ENCODE measurements at regions not wholly inside any gene's neighbourhood (a gene's known extent, or its start where the extent isn't known, plus 50 kb on each side); places are given as distances from the start of the nearest gene placed in this dataset.

DNA sequence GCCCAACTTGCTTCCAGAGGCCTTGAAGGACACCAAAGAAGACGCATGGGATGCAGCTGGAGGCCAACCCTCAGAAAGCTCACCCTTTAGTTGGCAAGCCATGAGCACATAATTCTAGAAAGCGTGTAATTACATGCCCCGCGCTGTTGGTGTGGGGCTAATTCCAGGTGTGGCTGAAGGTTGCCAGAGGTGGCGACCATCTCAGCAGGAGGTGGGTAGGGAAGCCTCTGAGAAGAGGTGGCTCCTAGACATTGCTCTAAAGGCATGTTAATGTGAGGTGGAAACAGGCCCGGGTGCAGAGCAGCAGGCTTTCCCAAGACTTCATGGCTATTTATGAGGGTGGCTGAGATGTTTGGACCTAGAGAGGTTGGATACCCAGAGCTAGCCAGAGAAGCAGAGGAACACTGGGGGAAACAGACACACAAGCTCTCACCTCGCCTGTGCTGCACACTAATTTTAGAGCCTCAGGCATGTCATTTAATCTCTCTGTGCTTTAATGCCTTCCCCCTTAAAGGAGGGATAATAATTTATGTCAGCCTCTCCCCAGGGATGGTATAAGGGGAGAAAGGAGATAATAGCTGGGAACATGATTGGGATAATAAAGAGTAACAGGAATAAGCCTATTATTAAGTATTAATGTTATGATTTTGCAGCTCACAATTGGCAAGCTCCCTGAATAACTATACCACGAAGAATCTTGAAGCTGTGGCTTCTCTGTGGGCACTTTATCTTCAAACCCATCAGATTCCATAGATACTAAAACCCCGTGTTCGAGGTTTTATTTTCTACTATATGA lies 60.0 kb upstream of the HELT start:
- TF ChIP-seq, protein P1, sequence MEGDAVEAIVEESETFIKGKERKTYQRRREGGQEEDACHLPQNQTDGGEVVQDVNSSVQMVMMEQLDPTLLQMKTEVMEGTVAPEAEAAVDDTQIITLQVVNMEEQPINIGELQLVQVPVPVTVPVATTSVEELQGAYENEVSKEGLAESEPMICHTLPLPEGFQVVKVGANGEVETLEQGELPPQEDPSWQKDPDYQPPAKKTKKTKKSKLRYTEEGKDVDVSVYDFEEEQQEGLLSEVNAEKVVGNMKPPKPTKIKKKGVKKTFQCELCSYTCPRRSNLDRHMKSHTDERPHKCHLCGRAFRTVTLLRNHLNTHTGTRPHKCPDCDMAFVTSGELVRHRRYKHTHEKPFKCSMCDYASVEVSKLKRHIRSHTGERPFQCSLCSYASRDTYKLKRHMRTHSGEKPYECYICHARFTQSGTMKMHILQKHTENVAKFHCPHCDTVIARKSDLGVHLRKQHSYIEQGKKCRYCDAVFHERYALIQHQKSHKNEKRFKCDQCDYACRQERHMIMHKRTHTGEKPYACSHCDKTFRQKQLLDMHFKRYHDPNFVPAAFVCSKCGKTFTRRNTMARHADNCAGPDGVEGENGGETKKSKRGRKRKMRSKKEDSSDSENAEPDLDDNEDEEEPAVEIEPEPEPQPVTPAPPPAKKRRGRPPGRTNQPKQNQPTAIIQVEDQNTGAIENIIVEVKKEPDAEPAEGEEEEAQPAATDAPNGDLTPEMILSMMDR (IDR thresholded peaks at IDR 0.05 in 4 of 5, conservative IDR thresholded peaks at IDR 0.05 in 1 of 5), result no peak
- TF ChIP-seq POLR2A (IDR thresholded peaks at IDR 0.05), result no peak

Data from gastrocnemius medialis (tissue), 4 donors.